Endothelial cell of umbilical vein (primary cell): ENCODE measurements at regions not wholly inside any gene's neighbourhood (a gene's known extent, or its start where the extent isn't known, plus 50 kb on each side); places are given as distances from the start of the nearest gene placed in this dataset.

Source experiments
- BruUV-seq: library from RNA; stranded (reverse); fragments of 400-500 nt; replicated peaks from 2 replicates; lab custom pipeline; 2021; lab: Mats Ljungman, UMichigan
- CTCF ChIA-PET: fragments of 300-600, 350-600 bp; sonication (Branson Sonifier 250); formaldehyde crosslinking; loops from one replicate; lab custom pipeline; 2021; ENCODE audit warnings: antibody characterized with exemption, inconsistent platforms; lab: Charles Lee
- POLR2A ChIA-PET: fragments of 300-600, 350-600 bp; sonication (Branson Sonifier 250); formaldehyde crosslinking; loops from one replicate; lab custom pipeline; 2021; ENCODE audit warnings: antibody characterized with exemption, inconsistent platforms; lab: Charles Lee
- DNase-seq: peaks from one replicate; pipeline ENCODE4 v3.0.0-alpha.2; 2011; ENCODE audit warnings: low read depth, low spot score
- FAIRE-seq: peaks from 2 replicates; lab custom pipeline; 2011; peaks lifted over from hg19 to GRCh38; lab: Jason Lieb, UNC
- H2AFZ ChIP-seq: 2 replicates; pipeline ENCODE4 v1.6.0; 2012; ENCODE audit warnings: low read depth, low read length, control low read depth, inconsistent platforms
- H3K27ac ChIP-seq: 2 replicates; pipeline ENCODE4 v1.5.1; 2011; ENCODE audit warnings: low read depth, mild to moderate bottlenecking, control low read depth, low read length, moderate library complexity; ENCODE audit not compliant: insufficient read depth
- H3K27me3 ChIP-seq, 2 experiments: 2 replicates each; pipeline versions ENCODE4 v1.6.0 to v1.6.1; 2011; ENCODE audit warnings: low read length in 2 of 2, mixed read lengths in 1 of 2; ENCODE audit not compliant: control insufficient read depth in 2 of 2, insufficient read depth in 2 of 2
- H3K36me3 ChIP-seq, 2 experiments: 2 replicates in 1 of 2; 3 replicates in 1 of 2; pipeline ENCODE4 v1.5.1; 2011; ENCODE audit warnings: low read length in 2 of 2, mild to moderate bottlenecking in 1 of 2, moderate library complexity in 1 of 2; ENCODE audit not compliant: control insufficient read depth in 2 of 2, insufficient read depth in 2 of 2; ENCODE audit errors: extremely low read depth in 1 of 2
- H3K4me1 ChIP-seq: 3 replicates; pipeline ENCODE4 v1.5.1; 2011; ENCODE audit warnings: mild to moderate bottlenecking, low read length; ENCODE audit not compliant: control insufficient read depth, insufficient read depth; ENCODE audit errors: extremely low read depth
- H3K4me2 ChIP-seq: 2 replicates; pipeline ENCODE4 v1.6.1; 2011; ENCODE audit warnings: low read length, control low read depth, mixed read lengths; ENCODE audit not compliant: insufficient read depth
- H3K4me3 ChIP-seq, 3 experiments: fragments of 200-600 bp in 1 of 3; sonication (generic), shearing (Covaris generic) in 1 of 3; replicated peaks in 1 of 3; 2 replicates each; pipeline ENCODE4 v1.5.1; 2011 to 2016; ENCODE audit warnings: control low read depth in 3 of 3, low read length in 3 of 3, mild to moderate bottlenecking in 2 of 3, inconsistent platforms in 1 of 3, low read depth in 1 of 3, moderate library complexity in 1 of 3; ENCODE audit not compliant: insufficient read depth in 1 of 3
- H3K79me2 ChIP-seq: 2 replicates; pipeline ENCODE4 v1.6.0; 2012; ENCODE audit warnings: low read length, inconsistent platforms; ENCODE audit not compliant: control insufficient read depth, insufficient read depth
- H3K9ac ChIP-seq: replicated peaks from 2 replicates; pipeline ENCODE3; 2011; ENCODE audit warnings: low read length, control low read depth; ENCODE audit not compliant: insufficient read depth; ENCODE audit errors: extremely low read depth
- H3K9me1 ChIP-seq: replicated peaks from 3 replicates; pipeline ENCODE4 v1.6.0; 2011; ENCODE audit warnings: mild to moderate bottlenecking, low read length; ENCODE audit not compliant: control insufficient read depth, insufficient read depth; ENCODE audit errors: extremely low read depth
- H3K9me3 ChIP-seq: replicated peaks from 2 replicates; pipeline ENCODE4 v1.5.1; 2012; ENCODE audit warnings: low read length, inconsistent platforms; ENCODE audit not compliant: control insufficient read depth, insufficient read depth
- H4K20me1 ChIP-seq: replicated peaks from 2 replicates; pipeline ENCODE3; 2011; ENCODE audit warnings: mild to moderate bottlenecking, low read length; ENCODE audit not compliant: control insufficient read depth, insufficient read depth; ENCODE audit errors: extremely low read depth
- CTCF ChIP-seq, 2 donors: IDR thresholded peaks; 1 replicate in 1 of 2; 2 replicates in 1 of 2; pipeline ENCODE4 v1.5.1; 2011; ENCODE audit warnings: low read length in 2 of 2, mild to moderate bottlenecking in 2 of 2, moderate library complexity in 2 of 2, control low read depth in 1 of 2, inconsistent platforms in 1 of 2, low read depth in 1 of 2; ENCODE audit not compliant: insufficient read depth in 1 of 2; ENCODE audit errors: extremely low read depth in 1 of 2
- EZH2 ChIP-seq: IDR thresholded peaks from 2 replicates; pipeline ENCODE4 v1.6.1; 2012; ENCODE audit warnings: borderline replicate concordance, low read depth, mild to moderate bottlenecking, moderate library complexity, low read length, inconsistent platforms; ENCODE audit not compliant: severe bottlenecking
- FOS ChIP-seq: IDR thresholded peaks from 2 replicates; pipeline ENCODE4 v1.6.1; 2011; ENCODE audit warnings: mild to moderate bottlenecking, low read length, moderate library complexity, borderline replicate concordance; ENCODE audit not compliant: insufficient read depth
- GATA2 ChIP-seq: IDR thresholded peaks from 2 replicates; pipeline ENCODE4 v1.7.0; 2011; ENCODE audit warnings: low read depth, mild to moderate bottlenecking, moderate library complexity, mixed read lengths, low read length; ENCODE audit not compliant: insufficient read length, insufficient read depth
- JUN ChIP-seq: IDR thresholded peaks from 2 replicates; pipeline ENCODE4 v1.6.1; 2011; ENCODE audit warnings: borderline replicate concordance, low read depth; ENCODE audit not compliant: insufficient read length, insufficient read depth
- MAX ChIP-seq: IDR thresholded peaks from 2 replicates; pipeline ENCODE4 v1.6.1; 2011; ENCODE audit not compliant: insufficient read depth, insufficient read length
- MYC ChIP-seq: IDR thresholded peaks from one replicate; pipeline ENCODE4 v1.6.1; 2011; ENCODE audit warnings: mild to moderate bottlenecking, low read depth, low read length
- POLR2A ChIP-seq: IDR thresholded peaks from 2 replicates; pipeline ENCODE4 v1.6.1; 2012; ENCODE audit warnings: low read depth, mild to moderate bottlenecking, control low read depth, low read length
- POLR2AphosphoS5 ChIP-seq: IDR thresholded peaks from 2 replicates; pipeline ENCODE4 v1.6.1; 2012; ENCODE audit warnings: low read depth, mild to moderate bottlenecking, control low read depth, low read length, moderate library complexity; ENCODE audit not compliant: insufficient read depth
- dilution Hi-C: fragments of 300-500 bp; cut with MboI; formaldehyde crosslinking; loops from one replicate; pipeline ENCODE4 v1.15.0; 2019; ENCODE audit warnings: low sequenced_read_pairs; ENCODE audit not compliant: extremely low pct_ligation_motif_present
- intact Hi-C: fragments of 100-400 bp; cut with micrococcal nuclease; formaldehyde crosslinking; loops from one replicate; pipeline ENCODE4 v1.10.0; 2022

- Histone ChIP-seq H3K9ac (no peak overlapping the region), H3K79me2 (no peaks in the 10 kb centered on the region), H3K4me1 (peaks cover 10% of the 10 kb centered on the region), H4K20me1 (no peaks in the 10 kb centered on the region), H3K4me2 (no peak overlapping the region), H3K9me3 (no peaks in the 10 kb centered on the region), H3K9me1 (no peaks in the 10 kb centered on the region), H3K27ac (no peak overlapping the region), H3K36me3 (no peaks in the 10 kb centered on the region), H2AFZ (no peak overlapping the region), H3K27me3 (peaks cover 0 to 2% of the 10 kb centered on the region in 2 experiments), H3K4me3 (no peak overlapping the region)
- CTCF ChIA-PET, result no interaction called here
- intact Hi-C loops (no loop called here), dilution Hi-C loops (no loop called here)
- POLR2A ChIA-PET, result no interaction called here
- TF ChIP-seq POLR2A (no peak), GATA2 (no peak), MAX (no peak), MYC (no peak), EZH2 (no peak), POLR2AphosphoS5 (no peak), CTCF (IDR thresholded peaks at IDR 0.05; ENCODE audit: extremely low read depth in 1 of 2, insufficient read depth in 1 of 2, low read depth in 1 of 2, low read length in 2 of 2) (no peak), FOS (no peak), JUN (no peak)
- DNase-seq (no peak), FAIRE-seq (no peak)
- no TSS peak for BruUV-seq
Measured at GRCh38 chr18:79624356-79625170, 55.0 kb upstream of the CTDP1 start.
